Mucosa of gallbladder (tissue), 1 donor: ENCODE measurements at regions not wholly inside any gene's neighbourhood (a gene's known extent, or its start where the extent isn't known, plus 50 kb on each side); places are given as distances from the start of the nearest gene placed in this dataset.
"Not testable (repeated sequence)": the region's sequence is repeated elsewhere in the genome, so short reads cannot be mapped to it uniquely, and the experiment has no call there.

Source experiments
- DNase-seq: peaks from one replicate; pipeline ENCODE4 v3.0.0-alpha.2; 2020; ENCODE audit warnings: low spot score
- donor health status: DM: no; HTN: no; CAD: no.

GRCh38 chr13:59352600-59352999 lies 811.1 kb downstream of the DIAPH3 start:
- no peak for DNase-seq

GRCh38 chr13:59354665-59355369 lies 808.9 kb downstream of the DIAPH3 start:
- DNase-seq = no peak

GRCh38 chr13:59356607-59357006 lies 807.1 kb downstream of the DIAPH3 start:
- DNase-seq = peak; percentile 70

- no peak for DNase-seq
These were observed 805.7 kb downstream of the DIAPH3 start for GRCh38 chr13:59358014-59358413.

- no peak for DNase-seq
These were observed 803.6 kb downstream of the DIAPH3 start for GRCh38 chr13:59360108-59360507.

GRCh38 chr13:59360916-59361315 lies 802.8 kb downstream of the DIAPH3 start:
- DNase-seq = no peak

GRCh38 chr13:59363313-59363712 lies 800.4 kb downstream of the DIAPH3 start:
- DNase-seq = no peak

- DNase-seq = no peak
These were observed 799.8 kb downstream of the DIAPH3 start for GRCh38 chr13:59363947-59364346.

GRCh38 chr13:59364641-59365085 lies 799.1 kb downstream of the DIAPH3 start:
- peak; percentile 24 for DNase-seq

- DNase-seq = no peak
These were observed 796.3 kb downstream of the DIAPH3 start for GRCh38 chr13:59367467-59367866.

- no peak for DNase-seq
These were observed 795.8 kb downstream of the DIAPH3 start for GRCh38 chr13:59367904-59368303.

- DNase-seq = no peak
These were observed 795.0 kb downstream of the DIAPH3 start for GRCh38 chr13:59368693-59369092.

GRCh38 chr13:59371229-59371628 lies 792.5 kb downstream of the DIAPH3 start:
- DNase-seq = no peak

GRCh38 chr13:59373341-59373740 lies 790.4 kb downstream of the DIAPH3 start:
- no peak for DNase-seq

GRCh38 chr13:59374691-59375090 lies 789.0 kb downstream of the DIAPH3 start:
- DNase-seq = no peak

GRCh38 chr13:59384154-59384553 lies 779.6 kb downstream of the DIAPH3 start:
- DNase-seq = no peak

GRCh38 chr13:59391696-59392095 lies 772.0 kb downstream of the DIAPH3 start:
- DNase-seq = peak; percentile 69

- no peak for DNase-seq
These were observed 771.4 kb downstream of the DIAPH3 start for GRCh38 chr13:59392328-59392727.

- no peak for DNase-seq
These were observed 769.2 kb downstream of the DIAPH3 start for GRCh38 chr13:59394496-59394895.

- no peak for DNase-seq
These were observed 765.6 kb downstream of the DIAPH3 start for GRCh38 chr13:59398127-59398526.

- no peak for DNase-seq
These were observed 765.1 kb downstream of the DIAPH3 start for GRCh38 chr13:59398661-59399060.

- no peak for DNase-seq
These were observed 764.2 kb downstream of the DIAPH3 start for GRCh38 chr13:59399513-59399912.

- DNase-seq = no peak
These were observed 759.4 kb downstream of the DIAPH3 start for GRCh38 chr13:59404331-59404730.

- not testable (repeated sequence) for DNase-seq
These were observed 756.5 kb downstream of the DIAPH3 start for GRCh38 chr13:59407251-59407650.
